A549 (cell line): ENCODE measurements at regions not wholly inside any gene's neighbourhood (a gene's known extent, or its start where the extent isn't known, plus 50 kb on each side); places are given as distances from the start of the nearest gene placed in this dataset.

Source experiments
- ATAC-seq, 2 experiments: fragments of 200-7000 bp in 1 of 2; fragments of >200 bp in 1 of 2; cut with Nextera tagmentation in 1 of 2; cut with Tn5 transposase in 1 of 2; 3 replicates each; pipeline versions ENCODE4 v1.8.0 to v1.9.1; 2018 to 2020; ENCODE audit warnings: mild to moderate bottlenecking in 1 of 2, moderate library complexity in 1 of 2
- CTCF ChIA-PET: fragments of 300-600 bp; sonication (Branson Sonifier 250); formaldehyde crosslinking; extraction: SDS; loops from one replicate; lab custom pipeline; 2021; ENCODE audit warnings: antibody characterized with exemption, inconsistent platforms; lab: Yijun Ruan, JAX
- POLR2A ChIA-PET: fragments of 350-600 bp; formaldehyde crosslinking; extraction: SDS; loops from one replicate; lab custom pipeline; 2021; ENCODE audit warnings: antibody characterized with exemption, inconsistent platforms; lab: Yijun Ruan, JAX
- DNase-seq, 2 experiments: peaks; one replicate each; pipeline versions ENCODE4 v3.0.0 to v3.0.0-alpha.2; 2011 to 2016; ENCODE audit warnings: low read depth in 1 of 2, low spot score in 1 of 2
- FAIRE-seq: peaks from 2 replicates; lab custom pipeline; 2011; peaks lifted over from hg19 to GRCh38; lab: Jason Lieb, UNC
- H3K27ac ChIP-seq, 2 experiments: fragments of >200 bp; sonication (Bioruptor Twin); formaldehyde crosslinking; 3 replicates each; pipeline ENCODE4 v1.5.1; 2016 to 2017
- H3K4me1 ChIP-seq: fragments of >200 bp; sonication (Bioruptor Twin); formaldehyde crosslinking; 3 replicates; pipeline ENCODE4 v1.6.1; 2016
- H3K4me2 ChIP-seq: fragments of >200 bp; sonication (Bioruptor Twin); formaldehyde crosslinking; 3 replicates; pipeline ENCODE4 v1.6.1; 2016
- H3K4me3 ChIP-seq: fragments of >200 bp; sonication (Bioruptor Twin); formaldehyde crosslinking; 3 replicates; pipeline ENCODE4 v1.5.1; 2016
- H3K9me3 ChIP-seq: fragments of >200 bp; sonication (Bioruptor Twin); formaldehyde crosslinking; 3 replicates; pipeline ENCODE4 v1.6.1; 2016
- ATOH8 ChIP-seq: fragments of 250-450 bp; sonication (Bioruptor Pico); IDR thresholded peaks from 2 replicates; pipeline ENCODE4 v1.5.0; 2020; ENCODE audit warnings: low read depth, mild to moderate bottlenecking, moderate library complexity
- BHLHE40 ChIP-seq: IDR thresholded peaks from 2 replicates; pipeline ENCODE4 v1.6.1; 2012; ENCODE audit warnings: low read depth, low read length, inconsistent platforms
- CBX2 ChIP-seq: fragments of 200-600 bp; sonication (generic); IDR thresholded peaks from 2 replicates; pipeline ENCODE4 v1.6.1; 2016; ENCODE audit warnings: low read depth, mild to moderate bottlenecking, borderline replicate concordance
- CBX8 ChIP-seq: fragments of 200-600 bp; sonication (generic); IDR thresholded peaks from 2 replicates; pipeline ENCODE4 v1.6.1; 2016
- CHD4 ChIP-seq: fragments of 200-600 bp; sonication (generic); IDR thresholded peaks from 2 replicates; pipeline ENCODE4 v1.6.1; 2016; ENCODE audit warnings: antibody characterized with exemption, mild to moderate bottlenecking, borderline replicate concordance
- CTCF ChIP-seq: fragments of >200 bp; sonication (Bioruptor Twin); formaldehyde crosslinking; IDR thresholded peaks from 3 replicates; pipeline ENCODE4 v1.5.1; 2016
- EHMT2 ChIP-seq: fragments of 200-600 bp; sonication (generic); IDR thresholded peaks from 2 replicates; pipeline ENCODE4 v1.6.1; 2016; ENCODE audit warnings: antibody characterized with exemption, low read depth, mild to moderate bottlenecking, moderate library complexity
- ELK1 ChIP-seq: fragments of 150-350 bp; IDR thresholded peaks from 2 replicates; pipeline ENCODE4 v1.6.1; 2014; ENCODE audit warnings: low read depth, mild to moderate bottlenecking, low read length
- ESRRA ChIP-seq: fragments of 150-350 bp; IDR thresholded peaks from 2 replicates; pipeline ENCODE4 v1.6.1; 2014; ENCODE audit warnings: mild to moderate bottlenecking, low read length, borderline replicate concordance
- FOXS1 ChIP-seq: fragments of 250-450 bp; sonication (Bioruptor Pico); IDR thresholded peaks from 2 replicates; pipeline ENCODE4 v1.5.0; 2020; ENCODE audit warnings: mild to moderate bottlenecking, moderate library complexity
- GATA3 ChIP-seq: IDR thresholded peaks from 2 replicates; pipeline ENCODE4 v1.6.1; 2012; ENCODE audit warnings: borderline replicate concordance
- HEYL ChIP-seq: fragments of 250-450 bp; sonication (Bioruptor Pico); IDR thresholded peaks from 2 replicates; pipeline ENCODE4 v1.8.0; 2021; ENCODE audit warnings: mild to moderate bottlenecking, moderate library complexity
- HOXA7 ChIP-seq: fragments of 250-450 bp; sonication (Bioruptor Pico); IDR thresholded peaks from 2 replicates; pipeline ENCODE4 v1.5.0; 2020; ENCODE audit warnings: mild to moderate bottlenecking, moderate library complexity
- HOXB13 ChIP-seq: fragments of 250-450 bp; sonication (Bioruptor Pico); IDR thresholded peaks from 2 replicates; pipeline ENCODE4 v1.5.0; 2020; ENCODE audit warnings: low read depth, mild to moderate bottlenecking, moderate library complexity
- HOXB5 ChIP-seq: fragments of 250-450 bp; sonication (Bioruptor Pico); IDR thresholded peaks from 2 replicates; pipeline ENCODE4 v1.5.0; 2020; ENCODE audit warnings: mild to moderate bottlenecking, moderate library complexity
- KDM1A ChIP-seq: fragments of 200-600 bp; sonication (generic); IDR thresholded peaks from 2 replicates; pipeline ENCODE4 v1.6.1; 2016; ENCODE audit warnings: low read depth, mild to moderate bottlenecking
- KDM5A ChIP-seq: fragments of 200-600 bp; sonication (generic); IDR thresholded peaks from 2 replicates; pipeline ENCODE4 v1.6.1; 2016; ENCODE audit warnings: antibody characterized with exemption, mild to moderate bottlenecking
- MAFK ChIP-seq: fragments of 450-650 bp; IDR thresholded peaks from 2 replicates; pipeline ENCODE4 v1.6.1; 2014; ENCODE audit not compliant: partially characterized antibody
- MAZ ChIP-seq: fragments of 150-350 bp; IDR thresholded peaks from 2 replicates; pipeline ENCODE4 v1.6.1; 2014; ENCODE audit warnings: antibody characterized with exemption, low read depth, low read length, borderline replicate concordance
- MYC ChIP-seq: IDR thresholded peaks from 2 replicates; pipeline ENCODE4 v1.6.1; 2012; ENCODE audit warnings: mild to moderate bottlenecking, inconsistent platforms, low read length, improper control_type of control experiment, borderline replicate concordance
- NPAS2 ChIP-seq: fragments of 250-450 bp; sonication (Bioruptor Pico); IDR thresholded peaks from 2 replicates; pipeline ENCODE4 v1.8.0; 2022; ENCODE audit warnings: mild to moderate bottlenecking, moderate library complexity, borderline replicate concordance
- POLR2AphosphoS2 ChIP-seq: conservative IDR thresholded peaks from 2 replicates; pipeline ENCODE4 v1.6.1; 2012; ENCODE audit warnings: low read length, improper control_type of control experiment, inconsistent platforms
- RAD21 ChIP-seq, 2 experiments: fragments of >200 bp in 1 of 2; sonication (Bioruptor Twin) in 1 of 2; formaldehyde crosslinking in 1 of 2; IDR thresholded peaks in 1 of 2; conservative IDR thresholded peaks in 1 of 2; 2 replicates in 1 of 2; 3 replicates in 1 of 2; pipeline ENCODE4 v1.6.1; 2012 to 2018; ENCODE audit warnings: inconsistent platforms in 1 of 2
- REST ChIP-seq: fragments of 200-600 bp; sonication (generic); IDR thresholded peaks from 2 replicates; pipeline ENCODE4 v1.6.1; 2016; ENCODE audit warnings: antibody characterized with exemption, mild to moderate bottlenecking, moderate library complexity
- RFX5 ChIP-seq: fragments of 450-650 bp; IDR thresholded peaks from 2 replicates; pipeline ENCODE4 v1.7.1; 2014; ENCODE audit warnings: antibody characterized with exemption, mild to moderate bottlenecking, moderate library complexity
- RNF2 ChIP-seq: fragments of 200-600 bp; sonication (generic); IDR thresholded peaks from 2 replicates; pipeline ENCODE4 v1.6.1; 2016; ENCODE audit warnings: low read depth, mild to moderate bottlenecking, antibody characterized with exemption, moderate library complexity, borderline replicate concordance
- SREBF2 ChIP-seq: fragments of 450-650 bp; IDR thresholded peaks from 2 replicates; pipeline ENCODE4 v1.6.1; 2014; ENCODE audit warnings: mild to moderate bottlenecking, moderate library complexity
- USF2 ChIP-seq: fragments of 450-650 bp; IDR thresholded peaks from 2 replicates; pipeline ENCODE4 v1.6.1; 2014; ENCODE audit warnings: antibody characterized with exemption
- ZNF302 ChIP-seq: fragments of 250-450 bp; sonication (Bioruptor Pico); IDR thresholded peaks from 2 replicates; pipeline ENCODE4 v1.9.0; 2021; ENCODE audit warnings: inconsistent platforms, mild to moderate bottlenecking, moderate library complexity
- WGBS: methylation state at CpG from one replicate; pipeline ENCODE4 v1.1.6; 2017; ENCODE audit errors: missing lambda C conversion rate; 5-methylcytosine and 5-hydroxymethylcytosine counted together

GRCh38 chr1:70826428-70826827 is 221.2 kb downstream of the PTGER3 start:
- Histone ChIP-seq H3K27ac (no peak overlapping the region), H3K9me3 (no peaks in the 10 kb centered on the region), H3K4me3 (no peak overlapping the region), H3K4me2 (no peak overlapping the region), H3K4me1 (no peaks in the 10 kb centered on the region)
- CTCF ChIA-PET = no interaction called here
- no peak for TF ChIP-seq USF2
- TF ChIP-seq POLR2AphosphoS2 = no peak
- TF ChIP-seq ATOH8 (CRISPR knock-in tag) = no peak
- no peak for TF ChIP-seq CTCF
- TF ChIP-seq HEYL (CRISPR knock-in tag) = no peak
- no peak for TF ChIP-seq CBX8
- TF ChIP-seq FOXS1 = no peak
- no peak for TF ChIP-seq HOXB13 (CRISPR knock-in tag)
- TF ChIP-seq CBX2 = no peak
- no peak for TF ChIP-seq NPAS2 (CRISPR knock-in tag)
- TF ChIP-seq MAFK = no peak
- no peak for TF ChIP-seq BHLHE40
- TF ChIP-seq GATA3 = no peak
- 3% methylated on average over 3 of the region's 3 CpGs for WGBS
- no peak for DNase-seq
- POLR2A ChIA-PET = no interaction called here
- no peak for ATAC-seq
- no peak for FAIRE-seq

- Histone ChIP-seq H3K27ac (no peak overlapping the region), H3K4me1 (no peaks in the 10 kb centered on the region)
- TF ChIP-seq SREBF2 (no peak), RFX5 (no peak), POLR2AphosphoS2 (no peak), REST (no peak), ELK1 (no peak), ZNF302 (CRISPR knock-in tag) (no peak), FOXS1 (no peak), MAZ (no peak), CHD4 (no peak), GATA3 (no peak), HOXB5 (CRISPR knock-in tag) (no peak), BHLHE40 (no peak), KDM1A (no peak), RAD21 (conservative IDR thresholded peaks at IDR 0.05 in 1 of 2, IDR thresholded peaks at IDR 0.05 in 1 of 2) (no peak), ESRRA (no peak), MYC (no peak), HOXA7 (CRISPR knock-in tag) (no peak), KDM5A (no peak), RNF2 (no peak), EHMT2 (no peak)
- TF ChIP-seq, all 56 proteins: peak for 0
- WGBS = 18% methylated on average over 3 of the region's 3 CpGs
- Histone ChIP-seq H3K9me3 (no peaks in the 10 kb centered on the region), H3K4me3 (no peak overlapping the region), H3K4me2 (no peak overlapping the region)
- POLR2A ChIA-PET = no interaction called here
- no peak for FAIRE-seq
- no peak for DNase-seq
- CTCF ChIA-PET = interaction anchor here (0.9 kb wide), 1 partner anchor 19 kb away, joined by 3 read pairs; no protein-coding TSS in a partner anchor
- ATAC-seq = no peak
Observed at GRCh38 chr1:70827030-70827429, 220.6 kb downstream of the PTGER3 start.
